BLaER1 treated with 17β-estradiol and CSF1 and Interleukin-3, amounts not matched to agents 10 nM and 100 nM (cell line): ENCODE measurements at regions not wholly inside any gene's neighbourhood (a gene's known extent, or its start where the extent isn't known, plus 50 kb on each side); places are given as distances from the start of the nearest gene placed in this dataset.

Experiments used
- H3K27ac ChIP-seq, 11 experiments: shearing (Covaris generic); formaldehyde crosslinking; 2 replicates each; pipeline ENCODE4 v1.8.1; 2022
- H3K27me3 ChIP-seq, 11 experiments: shearing (Covaris generic); formaldehyde crosslinking; 2 replicates each; pipeline ENCODE4 v1.8.1; 2022
- H3K36me3 ChIP-seq, 11 experiments: shearing (Covaris generic); formaldehyde crosslinking; 2 replicates each; pipeline ENCODE4 v1.8.1; 2022
- H3K4me1 ChIP-seq, 10 experiments: shearing (Covaris generic); formaldehyde crosslinking; 2 replicates each; pipeline ENCODE4 v1.8.1; 2022
- H3K4me2 ChIP-seq, 11 experiments: shearing (Covaris generic); formaldehyde crosslinking; 2 replicates each; pipeline ENCODE4 v1.8.1; 2022
- H3K4me3 ChIP-seq, 10 experiments: shearing (Covaris generic); formaldehyde crosslinking; 2 replicates each; pipeline ENCODE4 v1.8.1; 2022
- H3K9ac ChIP-seq, 11 experiments: shearing (Covaris generic); formaldehyde crosslinking; 2 replicates each; pipeline ENCODE4 v1.8.1; 2022
- H3K9me3 ChIP-seq, 11 experiments: shearing (Covaris generic); formaldehyde crosslinking; replicated peaks in 1 of 11; 2 replicates each; pipeline ENCODE4 v1.8.1; 2022
- H4K20me1 ChIP-seq, 11 experiments: shearing (Covaris generic); formaldehyde crosslinking; 2 replicates each; pipeline ENCODE4 v1.8.1; 2022
- Cebpa-rat ChIP-seq, 11 experiments: shearing (Covaris generic); IDR thresholded peaks; 2 replicates each; pipeline ENCODE4 v1.8.1; 2022

- Histone ChIP-seq H3K4me3 (no peak overlapping the region), H3K4me2 (no peak overlapping the region), H3K9ac (no peak overlapping the region), H3K36me3 (no peaks in the 10 kb centered on the region), H3K9me3 (no peaks in the 10 kb centered on the region), H3K27ac (no peak overlapping the region), H3K4me1 (peaks cover 6 to 21% (median 16%) of the 10 kb centered on the region in 10 experiments; a peak in 19 of 20 replicates), H4K20me1 (no peaks in the 10 kb centered on the region), H3K27me3 (no peaks in the 10 kb centered on the region)
- no peak for TF ChIP-seq Cebpa-rat (IDR thresholded peaks at IDR 0.05)
Observed at GRCh38 chr18:46322941-46323340, 218.8 kb downstream of the HAUS1 start.

GRCh38 chr18:46324087-46324955 lies 220.1 kb downstream of the HAUS1 start:
- Histone ChIP-seq H3K9me3 (no peaks in the 10 kb centered on the region), H3K27ac (peak overlapping the region in 7 of 11 experiments; percentile 17 to 54 (median 44); a peak in 11 of 22 replicates), H4K20me1 (no peaks in the 10 kb centered on the region), H3K4me1 (peaks cover 12 to 27% (median 17%) of the 10 kb centered on the region in 10 experiments; a peak in 19 of 20 replicates), H3K4me3 (no peak overlapping the region), H3K4me2 (peak overlapping the region; percentile 18 to 73 (median 52)), H3K36me3 (no peaks in the 10 kb centered on the region), H3K27me3 (no peaks in the 10 kb centered on the region), H3K9ac (no peak overlapping the region)
- TF ChIP-seq Cebpa-rat (IDR thresholded peaks at IDR 0.05), result no peak

GRCh38 chr18:46325895-46326294 lies 221.7 kb downstream of the HAUS1 start:
- no peak for TF ChIP-seq Cebpa-rat (IDR thresholded peaks at IDR 0.05)
- Histone ChIP-seq H3K4me2 (no peak overlapping the region), H3K4me1 (peaks cover 13 to 32% (median 18%) of the 10 kb centered on the region in 10 experiments; a peak in 19 of 20 replicates)

GRCh38 chr18:46329736-46330246 lies 225.6 kb downstream of the HAUS1 start:
- H3K4me2 ChIP-seq, result peak overlapping the region in 3 of 11 experiments; percentile 6 to 20 (median 19); a peak in 2 of 22 replicates
- no peaks in the 10 kb centered on the region for H3K9me3 ChIP-seq
- H3K4me3 ChIP-seq, result no peak overlapping the region
- no peaks in the 10 kb centered on the region for H3K36me3 ChIP-seq
- H3K27me3 ChIP-seq, result 0 out of 22 replicates have a peak, but pooled peaks cover 0 to 5% (median 0%) of the 10 kb centered on the region in 11 experiments
- no peak overlapping the region for H3K27ac ChIP-seq
- no peaks in the 10 kb centered on the region; a peak in 1 of 22 replicates for H4K20me1 ChIP-seq
- peaks cover 11 to 22% (median 14%) of the 10 kb centered on the region in 10 experiments for H3K4me1 ChIP-seq
- no peak for TF ChIP-seq Cebpa-rat (IDR thresholded peaks at IDR 0.05)
- H3K9ac ChIP-seq, result no peak overlapping the region

More at GRCh38 chr18:46325895-46326294, 221.7 kb downstream of the HAUS1 start:
- H3K4me3 ChIP-seq, result no peak overlapping the region
- no peaks in the 10 kb centered on the region for H3K9me3 ChIP-seq
- no peak overlapping the region for H3K27ac ChIP-seq
- no peaks in the 10 kb centered on the region for H3K27me3 ChIP-seq
- no peaks in the 10 kb centered on the region for H3K36me3 ChIP-seq
- H4K20me1 ChIP-seq, result no peaks in the 10 kb centered on the region
- H3K9ac ChIP-seq, result no peak overlapping the region

- no peak overlapping the region for H3K4me2 ChIP-seq
- no peak overlapping the region for H3K27ac ChIP-seq
- H3K4me1 ChIP-seq, result peaks cover 21 to 35% (median 27%) of the 10 kb centered on the region in 10 experiments
- H3K36me3 ChIP-seq, result no peaks in the 10 kb centered on the region
- TF ChIP-seq Cebpa-rat (IDR thresholded peaks at IDR 0.05), result no peak
- H3K9me3 ChIP-seq, result no peaks in the 10 kb centered on the region
- H4K20me1 ChIP-seq, result peaks cover 0 to 5% (median 0%) of the 10 kb centered on the region in 11 experiments; a peak in 3 of 22 replicates
- no peak overlapping the region for H3K9ac ChIP-seq
- no peak overlapping the region for H3K4me3 ChIP-seq
- H3K27me3 ChIP-seq, result 0 out of 22 replicates have a peak, but pooled peaks cover 0 to 5% (median 0%) of the 10 kb centered on the region in 11 experiments
Observed at GRCh38 chr18:46331316-46331715, 227.1 kb downstream of the HAUS1 start.

- TF ChIP-seq Cebpa-rat (IDR thresholded peaks at IDR 0.05), result no peak
- Histone ChIP-seq H3K36me3 (no peaks in the 10 kb centered on the region), H3K4me3 (no peak overlapping the region), H3K4me1 (peaks cover 31 to 45% (median 37%) of the 10 kb centered on the region in 10 experiments), H3K9me3 (no peaks in the 10 kb centered on the region), H4K20me1 (peaks cover 0 to 8% (median 0%) of the 10 kb centered on the region in 11 experiments; a peak in 4 of 22 replicates), H3K27me3 (0 out of 22 replicates have a peak, but pooled peaks cover 0 to 5% (median 0%) of the 10 kb centered on the region in 11 experiments), H3K9ac (0 out of 22 replicates have a peak overlapping the region, but pooled peaks of 1 of the 11 experiments have one; percentile 94), H3K27ac (no peak overlapping the region), H3K4me2 (peak overlapping the region in 9 of 11 experiments; percentile 76 to 98 (median 93); a peak in 17 of 22 replicates)
Observed at GRCh38 chr18:46332286-46332801, 228.2 kb downstream of the HAUS1 start.

GRCh38 chr18:46332921-46333341 lies 228.7 kb downstream of the HAUS1 start:
- Histone ChIP-seq H3K9me3 (no peaks in the 10 kb centered on the region), H4K20me1 (peaks cover 0 to 11% (median 0%) of the 10 kb centered on the region in 11 experiments; a peak in 5 of 22 replicates), H3K9ac (peak overlapping the region in 10 of 11 experiments; percentile 79 to 97 (median 92); a peak in 19 of 22 replicates), H3K27me3 (0 out of 22 replicates have a peak, but pooled peaks cover 0 to 5% (median 0%) of the 10 kb centered on the region in 11 experiments), H3K4me1 (peaks cover 37 to 51% (median 43%) of the 10 kb centered on the region in 10 experiments), H3K27ac (peak overlapping the region in 8 of 11 experiments; percentile 75 to 94 (median 90); a peak in 16 of 22 replicates), H3K36me3 (no peaks in the 10 kb centered on the region), H3K4me3 (peak overlapping the region; percentile 76 to 89 (median 86)), H3K4me2 (peak overlapping the region; percentile 76 to 98 (median 93))
- TF ChIP-seq Cebpa-rat (IDR thresholded peaks at IDR 0.05), result no peak

GRCh38 chr18:46333431-46334135 lies 229.4 kb downstream of the HAUS1 start:
- H4K20me1 ChIP-seq, result peaks cover 0 to 17% (median 0%) of the 10 kb centered on the region in 11 experiments; a peak in 5 of 22 replicates

More at GRCh38 chr18:46333431-46334135, 229.4 kb downstream of the HAUS1 start:
- H3K36me3 ChIP-seq, result no peaks in the 10 kb centered on the region
- H3K4me2 ChIP-seq, result peak overlapping the region; percentile 76 to 98 (median 93)
- peak overlapping the region; percentile 79 to 97 (median 90) for H3K9ac ChIP-seq
- H3K4me1 ChIP-seq, result peaks cover 44 to 58% (median 50%) of the 10 kb centered on the region in 10 experiments
- 0 out of 22 replicates have a peak, but pooled peaks cover 0 to 5% (median 0%) of the 10 kb centered on the region in 11 experiments for H3K27me3 ChIP-seq
- H3K27ac ChIP-seq, result peak overlapping the region in 10 of 11 experiments; percentile 63 to 94 (median 89); a peak in 19 of 22 replicates
- no peaks in the 10 kb centered on the region for H3K9me3 ChIP-seq
- H3K4me3 ChIP-seq, result peak overlapping the region; percentile 76 to 89 (median 86)
- TF ChIP-seq Cebpa-rat (IDR thresholded peaks at IDR 0.05), result no peak
